ENCODE measurements at regions not wholly inside any gene's neighbourhood (a gene's known extent, or its start where the extent isn't known, plus 50 kb on each side); places are given as distances from the start of the nearest gene placed in this dataset.

DNA sequence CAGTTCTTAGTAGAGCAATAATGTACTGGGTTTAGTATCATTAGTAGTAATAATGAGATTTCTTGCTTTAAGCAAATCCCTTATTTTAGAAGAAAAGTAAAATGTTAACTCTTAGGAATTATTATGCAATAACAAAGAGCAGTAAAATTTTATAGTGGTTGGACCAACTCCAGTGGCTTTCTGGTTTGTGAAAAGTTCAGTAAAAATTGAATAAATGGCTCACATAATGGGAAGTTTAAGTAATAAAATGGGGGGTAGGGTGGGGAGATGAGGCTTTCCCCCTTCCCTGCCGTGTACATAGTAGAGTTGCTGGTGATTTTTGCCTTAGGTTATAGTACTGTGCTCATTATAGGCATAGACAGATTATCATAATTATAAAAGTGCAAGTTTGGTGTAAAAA, 250.5 kb upstream of the ATP2B1 start:
- no peak for DNase-seq (ENCODE audit: low read depth in 2 of 2)

GRCh38 chr12:89954259-89954658, 245.6 kb upstream of the ATP2B1 start:
- DNase-seq (ENCODE audit: low read depth in 2 of 2) = no peak

DNA sequence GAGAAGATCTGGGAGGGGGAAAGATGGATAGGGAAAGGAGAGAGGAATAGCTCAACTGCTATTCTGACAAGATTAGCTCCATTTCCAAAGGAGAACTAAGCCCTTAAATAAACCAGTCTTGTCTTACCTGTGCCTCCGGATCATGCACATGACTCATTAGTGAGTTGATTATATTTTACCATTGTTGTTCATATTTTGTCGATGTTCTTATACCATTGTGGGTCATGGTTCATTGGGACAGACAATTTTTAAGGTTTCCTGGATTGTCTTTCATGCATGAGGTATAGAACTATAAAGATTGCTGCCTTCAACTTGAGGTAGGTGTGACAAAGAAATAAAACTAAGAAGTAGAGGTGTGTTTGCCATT, 243.0 kb upstream of the ATP2B1 start:
- no peak for DNase-seq (ENCODE audit: low read depth in 2 of 2)

DNA sequence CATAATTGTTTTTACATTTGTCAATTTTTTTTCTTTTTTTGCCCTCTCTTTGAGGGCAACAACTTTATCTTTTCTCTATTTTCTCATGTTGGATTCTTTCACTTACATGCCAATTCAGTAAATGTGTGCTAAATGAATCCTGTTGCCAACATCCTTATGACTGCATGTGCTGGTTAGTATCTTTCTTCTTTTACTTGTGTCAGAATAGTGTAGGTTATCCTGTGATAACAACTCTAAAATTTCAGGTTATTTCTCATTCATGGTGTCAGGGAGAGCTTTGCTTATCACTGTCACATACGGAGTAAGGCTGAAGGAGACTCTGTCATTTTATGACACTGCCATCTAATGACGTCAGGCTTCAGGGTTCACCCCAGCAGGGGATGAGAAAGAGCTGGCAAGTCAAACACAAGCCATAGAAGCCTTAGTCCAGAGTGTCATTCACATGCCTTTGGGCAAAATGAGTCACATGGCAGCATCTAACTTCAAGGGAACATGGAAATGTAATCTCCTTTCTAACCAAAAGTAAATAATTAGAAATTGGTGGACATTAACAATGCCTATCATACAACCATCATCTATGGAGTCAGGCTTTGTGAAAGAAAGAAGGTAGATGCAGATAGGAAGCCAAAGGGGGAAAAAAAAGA, 242.5 kb upstream of the ATP2B1 start:
- DNase-seq (ENCODE audit: low read depth in 2 of 2) = no peak

DNA sequence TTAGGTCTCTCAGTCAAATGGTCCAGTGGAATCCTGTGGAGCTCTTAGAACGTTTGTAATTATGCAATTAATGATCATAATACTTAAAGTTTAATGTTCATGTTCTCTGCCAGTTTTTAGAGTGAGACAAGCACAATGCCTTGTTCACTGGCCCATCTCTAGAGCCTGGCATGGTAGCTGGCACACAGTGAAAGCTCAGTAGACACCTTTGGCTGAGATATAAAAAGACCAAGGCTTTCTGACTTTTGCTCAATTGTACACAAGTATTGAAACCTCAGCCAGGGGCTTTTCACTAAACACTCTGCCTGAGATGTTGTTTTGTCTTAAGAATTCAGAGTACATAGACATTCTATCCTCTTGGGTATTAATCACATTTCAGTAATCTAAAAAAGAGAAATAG, 241.8 kb upstream of the ATP2B1 start:
- no peak for DNase-seq (ENCODE audit: low read depth in 2 of 2)

- peak in 1 of 2 donors; percentile 34 for DNase-seq (ENCODE audit: low read depth in 2 of 2)
Observed at GRCh38 chr12:89949457-89950195, 241.0 kb upstream of the ATP2B1 start.

DNA sequence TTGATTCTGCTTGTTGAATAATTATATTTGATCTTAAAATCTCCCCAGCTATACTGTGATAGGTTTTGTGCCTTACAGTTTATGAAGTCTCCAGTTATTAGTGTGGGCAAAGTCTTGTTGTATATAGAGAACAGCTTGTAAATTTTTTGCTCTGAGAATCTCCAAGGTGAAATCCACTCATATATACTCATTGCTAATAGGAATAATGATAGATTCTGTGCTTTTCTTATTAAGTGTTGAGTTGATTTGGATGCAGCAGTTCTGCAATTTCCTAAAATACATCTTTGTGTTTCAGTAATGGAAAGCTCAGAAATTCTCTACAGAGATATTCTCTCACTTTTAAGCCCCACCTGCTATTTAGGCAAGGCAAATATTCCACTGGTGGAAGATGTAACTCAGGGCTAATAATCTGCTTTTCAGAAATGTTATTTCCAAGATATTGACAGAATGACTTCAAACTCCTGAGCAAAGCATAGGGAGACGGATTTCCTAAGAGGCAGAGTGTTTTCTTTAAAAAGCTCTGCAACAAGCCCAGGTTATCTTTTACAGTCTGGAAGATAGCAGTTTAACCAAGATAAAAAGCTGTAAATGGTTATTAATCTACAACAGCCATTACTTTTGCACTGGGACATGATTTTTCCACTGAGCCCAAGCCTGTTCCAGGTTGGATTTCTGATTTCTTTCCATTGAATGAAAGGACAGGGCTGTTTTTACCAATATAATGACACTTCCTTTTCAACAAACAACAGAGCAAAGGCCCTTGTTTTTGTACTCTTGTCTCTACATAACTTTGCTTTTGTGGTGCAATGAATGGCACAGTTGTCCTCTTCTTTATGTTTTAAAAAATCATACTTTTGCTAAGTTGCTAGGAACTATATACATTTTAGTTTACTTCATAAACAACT, 239.9 kb upstream of the ATP2B1 start:
- no peak for DNase-seq (ENCODE audit: low read depth in 2 of 2)

- no peak for DNase-seq (ENCODE audit: low read depth in 2 of 2)
Observed at GRCh38 chr12:89947437-89948270, 239.0 kb upstream of the ATP2B1 start.

- no peak for DNase-seq (ENCODE audit: low read depth in 2 of 2)
Observed at GRCh38 chr12:89946518-89947135, 238.0 kb upstream of the ATP2B1 start.

DNA sequence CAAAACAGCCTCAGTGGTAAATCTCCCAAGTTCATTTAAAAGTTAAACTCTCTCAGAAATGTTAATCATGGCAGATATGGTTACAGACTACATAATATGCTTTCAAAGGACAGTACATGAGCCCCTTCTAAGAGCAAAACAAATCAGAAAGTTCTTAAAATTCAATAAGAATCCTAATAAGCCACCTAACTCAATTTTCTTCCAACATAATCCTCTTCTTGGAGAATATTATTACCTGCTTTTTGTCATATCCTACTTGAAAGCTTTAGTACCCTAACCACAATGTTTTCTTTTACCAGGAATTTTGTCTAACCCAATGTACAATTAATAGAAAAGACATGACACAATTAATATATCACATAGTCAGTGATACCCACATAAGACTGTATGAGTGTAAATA, 236.5 kb upstream of the ATP2B1 start:
- DNase-seq (ENCODE audit: low read depth in 2 of 2) = no peak

- DNase-seq (ENCODE audit: low read depth in 2 of 2) = no peak
Observed at GRCh38 chr12:89943463-89943862, 234.8 kb upstream of the ATP2B1 start.

- no peak for DNase-seq (ENCODE audit: low read depth in 2 of 2)
Observed at GRCh38 chr12:89941436-89941835, 232.8 kb upstream of the ATP2B1 start.

GRCh38 chr12:89939522-89940215, 231.0 kb upstream of the ATP2B1 start:
- DNase-seq (ENCODE audit: low read depth in 2 of 2) = no peak

DNA sequence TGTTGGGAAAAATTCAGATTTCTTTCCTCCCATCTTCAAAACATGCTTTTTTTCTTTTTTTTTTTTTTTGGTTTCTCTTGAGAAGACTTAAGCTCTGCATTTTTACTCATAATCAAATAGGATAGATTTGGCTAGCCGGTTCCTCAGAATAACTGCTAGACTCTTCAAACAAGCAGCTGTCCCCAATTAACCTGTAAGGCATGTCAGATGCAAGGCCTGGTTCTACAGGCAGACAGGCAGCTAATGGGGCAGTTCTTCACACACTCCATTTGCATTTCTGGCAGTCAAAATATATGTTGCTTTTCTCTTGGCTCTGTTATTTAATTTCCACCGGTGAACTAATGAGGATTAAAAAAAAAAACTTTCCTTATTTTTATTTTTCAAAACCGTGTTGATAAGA, 228.0 kb upstream of the ATP2B1 start:
- DNase-seq (ENCODE audit: low read depth in 2 of 2) = no peak

GRCh38 chr12:89935850-89936249, 227.2 kb upstream of the ATP2B1 start:
- no peak for DNase-seq (ENCODE audit: low read depth in 2 of 2)

GRCh38 chr12:89933911-89934310, 225.3 kb upstream of the ATP2B1 start:
- no peak for DNase-seq (ENCODE audit: low read depth in 2 of 2)

GRCh38 chr12:89932954-89933353, 224.3 kb upstream of the ATP2B1 start:
- no peak for DNase-seq (ENCODE audit: low read depth in 2 of 2)

GRCh38 chr12:89928467-89928866, 219.8 kb upstream of the ATP2B1 start:
- DNase-seq (ENCODE audit: low read depth in 2 of 2) = no peak

GRCh38 chr12:89927226-89927698, 218.6 kb upstream of the ATP2B1 start:
- DNase-seq (ENCODE audit: low read depth in 2 of 2) = no peak

DNA sequence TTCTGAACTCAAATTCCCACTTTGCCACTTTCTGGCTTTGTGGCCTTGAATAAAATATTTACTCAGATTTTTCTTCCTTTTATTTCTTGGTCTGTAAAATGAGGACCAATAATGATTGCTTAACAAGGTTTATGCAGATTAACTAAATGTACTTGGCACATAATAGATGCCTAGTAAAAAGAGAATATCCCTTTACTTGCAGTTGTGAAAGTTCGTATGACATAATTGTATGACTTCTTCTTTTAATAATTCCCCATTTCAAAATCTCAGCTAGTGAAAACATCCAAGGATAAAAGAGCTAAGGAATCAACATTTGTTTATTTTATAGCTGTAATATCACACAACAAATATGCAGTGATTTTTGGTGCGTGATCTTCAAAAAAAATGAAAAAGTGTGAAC, 215.6 kb upstream of the ATP2B1 start:
- DNase-seq (ENCODE audit: low read depth in 2 of 2) = no peak

GRCh38 chr12:89923091-89923490, 214.5 kb upstream of the ATP2B1 start:
- DNase-seq (ENCODE audit: low read depth in 2 of 2) = no peak

Measured in stimulated activated CD8-positive, alpha-beta memory T cell treated with anti-CD3 and anti-CD28 coated beads, Interleukin-15, amount 100 ng/mL, for 4 hours (primary cell).